CD8-positive, alpha-beta memory T cell (primary cell): ENCODE measurements at regions not wholly inside any gene's neighbourhood (a gene's known extent, or its start where the extent isn't known, plus 50 kb on each side); places are given as distances from the start of the nearest gene placed in this dataset.

ENCODE experiments used
- CTCF ChIA-PET: fragments of 350-600 bp; sonication (Branson Sonifier 250); formaldehyde crosslinking; loops from one replicate; lab custom pipeline; 2021; ENCODE audit warnings: antibody characterized with exemption; lab: Charles Lee
- POLR2A ChIA-PET: fragments of 350-600 bp; sonication (Branson Sonifier 250); formaldehyde crosslinking; loops from one replicate; lab custom pipeline; 2021; ENCODE audit warnings: antibody characterized with exemption; lab: Charles Lee
- DNase-seq, 5 donors: peaks; one replicate each; pipeline versions ENCODE4 v3.0.0 to v3.0.0-alpha.2; 2020 to 2022; ENCODE audit warnings: mixed read lengths in 1 of 5
- H3K27ac ChIP-seq: one replicate; pipeline ENCODE4 v1.7.0; 2013; ENCODE audit warnings: low read depth, mild to moderate bottlenecking, low read length, moderate library complexity
- H3K27me3 ChIP-seq: 2 replicates; pipeline ENCODE4 v1.7.0; 2013; ENCODE audit warnings: low read length, mild to moderate bottlenecking; ENCODE audit not compliant: insufficient read depth, poor library complexity, severe bottlenecking
- H3K36me3 ChIP-seq: 2 replicates; pipeline ENCODE4 v1.7.0; 2013; ENCODE audit warnings: mild to moderate bottlenecking, low read length, moderate library complexity; ENCODE audit not compliant: insufficient read depth
- H3K4me1 ChIP-seq: 2 replicates; pipeline ENCODE4 v1.7.0; 2013; ENCODE audit warnings: mild to moderate bottlenecking, low read length, moderate library complexity; ENCODE audit not compliant: insufficient read depth
- H3K4me3 ChIP-seq: 2 replicates; pipeline ENCODE4 v1.7.0; 2013; ENCODE audit warnings: mild to moderate bottlenecking, low read length
- H3K9me3 ChIP-seq: 2 replicates; pipeline ENCODE4 v1.7.0; 2013; ENCODE audit warnings: mild to moderate bottlenecking, low read length
- H3K27ac Mint-ChIP-seq, 8 donors: one replicate each; pipeline ENCODE4 v1.8.0; 2020 to 2021; ENCODE audit warnings: mixed read lengths in 8 of 8, mild to moderate bottlenecking in 6 of 8, inconsistent platforms in 3 of 8, moderate library complexity in 3 of 8
- H3K27me3 Mint-ChIP-seq, 2 donors: one replicate each; pipeline ENCODE4 v1.8.0; 2020 to 2021; ENCODE audit warnings: mixed read lengths in 2 of 2, mild to moderate bottlenecking in 1 of 2, moderate library complexity in 1 of 2
- H3K36me3 Mint-ChIP-seq, 3 donors: one replicate each; pipeline ENCODE4 v1.8.0; 2020 to 2021; ENCODE audit warnings: mixed read lengths in 3 of 3, inconsistent platforms in 1 of 3, mild to moderate bottlenecking in 1 of 3
- H3K4me1 Mint-ChIP-seq, 3 donors: one replicate each; pipeline ENCODE4 v1.8.0; 2020 to 2021; ENCODE audit warnings: mixed read lengths in 3 of 3, inconsistent platforms in 1 of 3, mild to moderate bottlenecking in 1 of 3
- H3K4me3 Mint-ChIP-seq, 7 donors: one replicate each; pipeline ENCODE4 v1.8.0; 2020 to 2021; ENCODE audit warnings: mixed read lengths in 7 of 7, mild to moderate bottlenecking in 6 of 7, moderate library complexity in 4 of 7, inconsistent platforms in 2 of 7
- H3K9me3 Mint-ChIP-seq, 5 donors: one replicate each; pipeline ENCODE4 v1.8.0; 2020 to 2022; ENCODE audit warnings: mixed read lengths in 5 of 5, mild to moderate bottlenecking in 3 of 5, moderate library complexity in 2 of 5, inconsistent platforms in 1 of 5

GRCh38 chr14:22118899-22119477 is 445.4 kb upstream of the OR4E1 start:
- no peaks in the 10 kb centered on the region for H3K27me3 ChIP-seq
- Mint-ChIP-seq H3K9me3 (no peaks in the 10 kb centered on the region), H3K4me1 (peaks cover 0 to 8% (median 3%) of the 10 kb centered on the region in 3 donors), H3K27me3 (no peaks in the 10 kb centered on the region), H3K27ac (peak overlapping the region in 1 of 8 donors; percentile 64), H3K4me3 (peak overlapping the region in 5 of 7 donors; percentile 65 to 90 (median 68)), H3K36me3 (no peaks in the 10 kb centered on the region)
- no peak for DNase-seq
- ChIA-PET POLR2A (no interaction called here), CTCF (no interaction called here)
- no peaks in the 10 kb centered on the region for H3K4me1 ChIP-seq
- no peak overlapping the region for H3K27ac ChIP-seq
- H3K36me3 ChIP-seq = no peaks in the 10 kb centered on the region
- no peaks in the 10 kb centered on the region for H3K9me3 ChIP-seq
- no peak overlapping the region for H3K4me3 ChIP-seq

GRCh38 chr14:22113401-22113800 is 439.8 kb upstream of the OR4E1 start:
- Mint-ChIP-seq H3K36me3 (no peaks in the 10 kb centered on the region), H3K9me3 (no peaks in the 10 kb centered on the region), H3K4me1 (peaks cover 0 to 8% (median 1%) of the 10 kb centered on the region in 3 donors), H3K27me3 (peaks cover 0 to 2% of the 10 kb centered on the region in 2 donors), H3K27ac (peak overlapping the region in 6 of 8 donors; percentile 34 to 91 (median 74)), H3K4me3 (peak overlapping the region in 6 of 7 donors; percentile 23 to 72 (median 58))
- no peak overlapping the region for H3K4me3 ChIP-seq
- ChIA-PET POLR2A (no interaction called here), CTCF (no interaction called here)
- H3K9me3 ChIP-seq = no peaks in the 10 kb centered on the region
- H3K4me1 ChIP-seq = no peaks in the 10 kb centered on the region
- H3K36me3 ChIP-seq = no peaks in the 10 kb centered on the region
- H3K27ac ChIP-seq = no peak overlapping the region
- peak in 1 of 5 donors; percentile 45 for DNase-seq
- no peaks in the 10 kb centered on the region for H3K27me3 ChIP-seq

- Histone ChIP-seq H3K36me3 (no peaks in the 10 kb centered on the region), H3K27me3 (no peaks in the 10 kb centered on the region), H3K4me3 (no peak overlapping the region), H3K4me1 (no peaks in the 10 kb centered on the region), H3K27ac (no peak overlapping the region), H3K9me3 (no peaks in the 10 kb centered on the region)
- CTCF ChIA-PET = interaction anchor here (1.1 kb wide), 1 partner anchor 458 kb away, joined by 5 read pairs; no protein-coding TSS in a partner anchor
- H3K4me3 Mint-ChIP-seq = peak overlapping the region; percentile 61 to 93 (median 73)
- no peaks in the 10 kb centered on the region for H3K36me3 Mint-ChIP-seq
- POLR2A ChIA-PET = interaction anchor here (0.6 to 1.2 kb wide), 3 partner anchors 440 to 445 kb away, joined by 3 read pairs; no protein-coding TSS in a partner anchor
- peaks cover 0 to 2% of the 10 kb centered on the region in 2 donors for H3K27me3 Mint-ChIP-seq
- peaks cover 1 to 14% (median 5%) of the 10 kb centered on the region in 3 donors for H3K4me1 Mint-ChIP-seq
- peak in 3 of 5 donors; percentile 17 to 58 (median 18) for DNase-seq
- peak overlapping the region in 6 of 8 donors; percentile 42 to 90 (median 72) for H3K27ac Mint-ChIP-seq
- no peaks in the 10 kb centered on the region for H3K9me3 Mint-ChIP-seq
These were observed 438.4 kb upstream of the OR4E1 start for GRCh38 chr14:22112004-22112403.

GRCh38 chr14:22107753-22108152 is 434.1 kb upstream of the OR4E1 start:
- H3K9me3 ChIP-seq = no peaks in the 10 kb centered on the region
- Mint-ChIP-seq H3K36me3 (no peaks in the 10 kb centered on the region), H3K4me3 (no peak overlapping the region), H3K9me3 (no peaks in the 10 kb centered on the region), H3K27me3 (peaks cover 0 to 2% of the 10 kb centered on the region in 2 donors), H3K27ac (no peak overlapping the region), H3K4me1 (peaks cover 0 to 13% (median 13%) of the 10 kb centered on the region in 3 donors)
- no peaks in the 10 kb centered on the region for H3K4me1 ChIP-seq
- POLR2A ChIA-PET = no interaction called here
- H3K4me3 ChIP-seq = no peak overlapping the region
- H3K27me3 ChIP-seq = no peaks in the 10 kb centered on the region
- CTCF ChIA-PET = no interaction called here
- H3K27ac ChIP-seq = no peak overlapping the region
- no peaks in the 10 kb centered on the region for H3K36me3 ChIP-seq
- DNase-seq = no peak

GRCh38 chr14:22106700-22107697 is 433.4 kb upstream of the OR4E1 start:
- peaks cover 0 to under 1% of the 10 kb centered on the region in 2 donors for H3K27me3 Mint-ChIP-seq
- POLR2A ChIA-PET = no interaction called here
- DNase-seq = no peak
- no peaks in the 10 kb centered on the region for H3K27me3 ChIP-seq
- peaks cover 0 to 13% (median 9%) of the 10 kb centered on the region in 3 donors for H3K4me1 Mint-ChIP-seq
- H3K9me3 ChIP-seq = no peaks in the 10 kb centered on the region
- no peak overlapping the region for H3K4me3 Mint-ChIP-seq
- no peaks in the 10 kb centered on the region for H3K4me1 ChIP-seq
- peak overlapping the region in 1 of 8 donors; percentile 10 for H3K27ac Mint-ChIP-seq
- no peak overlapping the region for H3K4me3 ChIP-seq
- no peaks in the 10 kb centered on the region for H3K36me3 Mint-ChIP-seq
- CTCF ChIA-PET = no interaction called here
- H3K36me3 ChIP-seq = no peaks in the 10 kb centered on the region
- no peaks in the 10 kb centered on the region for H3K9me3 Mint-ChIP-seq
- no peak overlapping the region for H3K27ac ChIP-seq

GRCh38 chr14:22105624-22106006 is 432.0 kb upstream of the OR4E1 start:
- no peaks in the 10 kb centered on the region for H3K9me3 ChIP-seq
- H3K27me3 Mint-ChIP-seq = no peaks in the 10 kb centered on the region
- peak overlapping the region in 4 of 8 donors; percentile 10 to 70 (median 55) for H3K27ac Mint-ChIP-seq
- peak overlapping the region in 5 of 7 donors; percentile 46 to 64 (median 55) for H3K4me3 Mint-ChIP-seq
- no peaks in the 10 kb centered on the region for H3K36me3 ChIP-seq
- POLR2A ChIA-PET = interaction anchor here (0.5 to 0.6 kb wide), 2 partner anchors 395 to 438 kb away, joined by 3 to 9 read pairs; no protein-coding TSS in a partner anchor
- H3K4me1 Mint-ChIP-seq = peaks cover 0 to 13% (median 8%) of the 10 kb centered on the region in 3 donors
- H3K36me3 Mint-ChIP-seq = no peaks in the 10 kb centered on the region
- no peaks in the 10 kb centered on the region for H3K27me3 ChIP-seq
- H3K27ac ChIP-seq = no peak overlapping the region
- CTCF ChIA-PET = no interaction called here
- H3K4me3 ChIP-seq = no peak overlapping the region
- H3K9me3 Mint-ChIP-seq = no peaks in the 10 kb centered on the region
- DNase-seq = no peak
- no peaks in the 10 kb centered on the region for H3K4me1 ChIP-seq

- H3K4me3 ChIP-seq = no peak overlapping the region
- peak overlapping the region; percentile 19 to 83 (median 55) for H3K4me3 Mint-ChIP-seq
- no peak for DNase-seq
These were observed 431.5 kb upstream of the OR4E1 start for GRCh38 chr14:22105006-22105623.

More at GRCh38 chr14:22105006-22105623, 431.5 kb upstream of the OR4E1 start:
- no peak overlapping the region for H3K27ac ChIP-seq
- H3K27me3 Mint-ChIP-seq = no peaks in the 10 kb centered on the region
- no peaks in the 10 kb centered on the region for H3K36me3 ChIP-seq
- H3K36me3 Mint-ChIP-seq = no peaks in the 10 kb centered on the region
- no peaks in the 10 kb centered on the region for H3K9me3 ChIP-seq
- POLR2A ChIA-PET = interaction anchor here (0.5 to 0.6 kb wide), 2 partner anchors 396 to 438 kb away, joined by 3 to 9 read pairs; no protein-coding TSS in a partner anchor
- H3K4me1 Mint-ChIP-seq = peaks cover under 1 to 13% (median 10%) of the 10 kb centered on the region in 3 donors
- peak overlapping the region in 4 of 8 donors; percentile 10 to 79 (median 49) for H3K27ac Mint-ChIP-seq
- H3K27me3 ChIP-seq = no peaks in the 10 kb centered on the region
- CTCF ChIA-PET = no interaction called here
- no peaks in the 10 kb centered on the region for H3K9me3 Mint-ChIP-seq
- H3K4me1 ChIP-seq = peaks cover under 1% of the 10 kb centered on the region
